Inferior parietal cortex (tissue), 1 donor: ENCODE measurements at regions not wholly inside any gene's neighbourhood (a gene's known extent, or its start where the extent isn't known, plus 50 kb on each side); places are given as distances from the start of the nearest gene placed in this dataset.

ENCODE experiments used
- DNase-seq: peaks from one replicate; pipeline ENCODE4 v3.0.0-alpha.2; 2016; ENCODE audit errors: extremely low spot score

- DNase-seq: no peak
These were observed 390.1 kb downstream of the TDRD3 start for GRCh38 chr13:60787083-60787482.

- no peak for DNase-seq
These were observed 375.7 kb downstream of the TDRD3 start for GRCh38 chr13:60772726-60773125.

- no peak for DNase-seq
These were observed 368.8 kb downstream of the TDRD3 start for GRCh38 chr13:60765700-60766411.

- DNase-seq: no peak
These were observed 362.5 kb downstream of the TDRD3 start for GRCh38 chr13:60759499-60759898.

- no peak for DNase-seq
These were observed 361.6 kb downstream of the TDRD3 start for GRCh38 chr13:60758637-60759036.

GRCh38 chr13:60757501-60758215 is 360.6 kb downstream of the TDRD3 start:
- DNase-seq: no peak

GRCh38 chr13:60756306-60756705 is 359.3 kb downstream of the TDRD3 start:
- no peak for DNase-seq

GRCh38 chr13:60755380-60756163 is 358.6 kb downstream of the TDRD3 start:
- DNase-seq: no peak

- no peak for DNase-seq
These were observed 357.4 kb downstream of the TDRD3 start for GRCh38 chr13:60754211-60755090.

- no peak for DNase-seq
These were observed 356.6 kb downstream of the TDRD3 start for GRCh38 chr13:60753641-60754040.

GRCh38 chr13:60745343-60745742 is 348.3 kb downstream of the TDRD3 start:
- DNase-seq: no peak

GRCh38 chr13:60733933-60734332 is 336.9 kb downstream of the TDRD3 start:
- DNase-seq: no peak

GRCh38 chr13:60727140-60727539 is 330.1 kb downstream of the TDRD3 start:
- DNase-seq: no peak

GRCh38 chr13:60721063-60721462 is 324.0 kb downstream of the TDRD3 start:
- no peak for DNase-seq

GRCh38 chr13:60720590-60720989 is 323.6 kb downstream of the TDRD3 start:
- DNase-seq: no peak

- DNase-seq: no peak
These were observed 319.3 kb downstream of the TDRD3 start for GRCh38 chr13:60716313-60716712.

GRCh38 chr13:60707878-60708277 is 310.9 kb downstream of the TDRD3 start:
- no peak for DNase-seq

- DNase-seq: no peak
These were observed 304.9 kb downstream of the TDRD3 start for GRCh38 chr13:60701895-60702294.

GRCh38 chr13:60700994-60701393 is 304.0 kb downstream of the TDRD3 start:
- DNase-seq: no peak

- no peak for DNase-seq
These were observed 302.6 kb downstream of the TDRD3 start for GRCh38 chr13:60699636-60700035.

GRCh38 chr13:60696602-60697001 is 299.6 kb downstream of the TDRD3 start:
- DNase-seq: no peak

GRCh38 chr13:60691268-60691667 is 294.2 kb downstream of the TDRD3 start:
- no peak for DNase-seq
